ENCODE measurements at regions not wholly inside any gene's neighbourhood (a gene's known extent, or its start where the extent isn't known, plus 50 kb on each side); places are given as distances from the start of the nearest gene placed in this dataset.

GRCh38 chr7:63070696-63071095 lies 928.0 kb upstream of the ZNF722 start:
- H3K4me1 Mint-ChIP-seq (ENCODE audit: low read depth) = no peaks in the 10 kb centered on the region
- TF ChIP-seq CTCF (IDR thresholded peaks at IDR 0.05; ENCODE audit: unreplicated experiment) = no peak
- H3K36me3 Mint-ChIP-seq (ENCODE audit: insufficient read depth) = peaks cover 10% of the 10 kb centered on the region

GRCh38 chr7:63071396-63071795 lies 927.3 kb upstream of the ZNF722 start:
- Mint-ChIP-seq H3K36me3 (ENCODE audit: insufficient read depth) (peaks cover 8% of the 10 kb centered on the region), H3K4me1 (ENCODE audit: low read depth) (no peaks in the 10 kb centered on the region), H3K4me3 (ENCODE audit: low read depth) (no peak overlapping the region), H3K27ac (no peak overlapping the region), H3K27me3 (no peaks in the 10 kb centered on the region), H3K9me3 (ENCODE audit: low read depth) (peaks cover 69% of the 10 kb centered on the region)
- TF ChIP-seq CTCF (IDR thresholded peaks at IDR 0.05; ENCODE audit: unreplicated experiment) = no peak
- no peak for DNase-seq (ENCODE audit: low spot score, unreplicated experiment)

More at GRCh38 chr7:63070696-63071095, 928.0 kb upstream of the ZNF722 start:
- peaks cover 69% of the 10 kb centered on the region for H3K9me3 Mint-ChIP-seq (ENCODE audit: low read depth)
- H3K27me3 Mint-ChIP-seq = no peaks in the 10 kb centered on the region
- no peak for DNase-seq (ENCODE audit: low spot score, unreplicated experiment)
- no peak overlapping the region for H3K27ac Mint-ChIP-seq
- H3K4me3 Mint-ChIP-seq (ENCODE audit: low read depth) = no peak overlapping the region

GRCh38 chr7:63071920-63072319 lies 926.7 kb upstream of the ZNF722 start:
- peaks cover 64% of the 10 kb centered on the region for H3K9me3 Mint-ChIP-seq (ENCODE audit: low read depth)
- H3K36me3 Mint-ChIP-seq (ENCODE audit: insufficient read depth) = peaks cover 8% of the 10 kb centered on the region
- no peak overlapping the region for H3K4me3 Mint-ChIP-seq (ENCODE audit: low read depth)
- no peak for TF ChIP-seq CTCF (IDR thresholded peaks at IDR 0.05; ENCODE audit: unreplicated experiment)
- no peak for DNase-seq (ENCODE audit: low spot score, unreplicated experiment)
- no peaks in the 10 kb centered on the region for H3K4me1 Mint-ChIP-seq (ENCODE audit: low read depth)
- no peaks in the 10 kb centered on the region for H3K27me3 Mint-ChIP-seq
- H3K27ac Mint-ChIP-seq = no peak overlapping the region

- Mint-ChIP-seq H3K27ac (no peak overlapping the region), H3K36me3 (ENCODE audit: insufficient read depth) (peaks cover 8% of the 10 kb centered on the region)
Measured at GRCh38 chr7:63072806-63073205, 925.8 kb upstream of the ZNF722 start.

GRCh38 chr7:63073286-63073685 lies 925.4 kb upstream of the ZNF722 start:
- Mint-ChIP-seq H3K4me1 (ENCODE audit: low read depth) (no peaks in the 10 kb centered on the region), H3K27ac (no peak overlapping the region), H3K36me3 (ENCODE audit: insufficient read depth) (peaks cover 8% of the 10 kb centered on the region), H3K9me3 (ENCODE audit: low read depth) (peaks cover 58% of the 10 kb centered on the region), H3K4me3 (ENCODE audit: low read depth) (no peak overlapping the region), H3K27me3 (no peaks in the 10 kb centered on the region)
- DNase-seq (ENCODE audit: low spot score, unreplicated experiment) = no peak
- TF ChIP-seq CTCF (IDR thresholded peaks at IDR 0.05; ENCODE audit: unreplicated experiment) = no peak

More at GRCh38 chr7:63072806-63073205, 925.8 kb upstream of the ZNF722 start:
- Mint-ChIP-seq H3K4me3 (ENCODE audit: low read depth) (no peak overlapping the region), H3K4me1 (ENCODE audit: low read depth) (no peaks in the 10 kb centered on the region), H3K27me3 (no peaks in the 10 kb centered on the region), H3K9me3 (ENCODE audit: low read depth) (peaks cover 59% of the 10 kb centered on the region)
- no peak for DNase-seq (ENCODE audit: low spot score, unreplicated experiment)
- TF ChIP-seq CTCF (IDR thresholded peaks at IDR 0.05; ENCODE audit: unreplicated experiment) = no peak

Data from progenitor cell of endocrine pancreas (in vitro differentiated cells).